OCI-LY1 (cell line): ENCODE measurements at regions not wholly inside any gene's neighbourhood (a gene's known extent, or its start where the extent isn't known, plus 50 kb on each side); places are given as distances from the start of the nearest gene placed in this dataset.

Experiments used
- H2AFZ ChIP-seq: fragments of 200-600 bp; sonication (generic), shearing (Covaris generic); 2 replicates; pipeline ENCODE4 v1.6.0; 2014; ENCODE audit warnings: antibody characterized with exemption, mild to moderate bottlenecking, low read length
- H3F3A ChIP-seq: fragments of 200-600 bp; sonication (generic), shearing (Covaris generic); 2 replicates; pipeline ENCODE4 v1.6.0; 2014; ENCODE audit warnings: mild to moderate bottlenecking, antibody characterized with exemption, low read length, moderate library complexity; ENCODE audit not compliant: insufficient read depth
- H3K27ac ChIP-seq: fragments of 200-600 bp; sonication (generic); 2 replicates; pipeline ENCODE4 v1.5.1; 2014; ENCODE audit warnings: low read length, mixed run types, mild to moderate bottlenecking, low read depth; ENCODE audit not compliant: poor library complexity, severe bottlenecking
- H3K27me3 ChIP-seq: fragments of 200-600 bp; sonication (generic); 2 replicates; pipeline ENCODE4 v1.6.0; 2014; ENCODE audit warnings: antibody characterized with exemption, mild to moderate bottlenecking, low read length, moderate library complexity; ENCODE audit not compliant: insufficient read depth
- H3K36me3 ChIP-seq: fragments of 200-600 bp; sonication (generic); 2 replicates; pipeline ENCODE4 v1.6.1; 2014; ENCODE audit warnings: mild to moderate bottlenecking, antibody characterized with exemption, low read length, moderate library complexity, mixed read lengths; ENCODE audit not compliant: insufficient read depth
- H3K4me1 ChIP-seq: fragments of 200-600 bp; sonication (generic); 2 replicates; pipeline ENCODE4 v1.5.1; 2014; ENCODE audit warnings: mild to moderate bottlenecking, low read length, moderate library complexity; ENCODE audit not compliant: insufficient read depth, severe bottlenecking
- H3K4me2 ChIP-seq: fragments of 200-600 bp; sonication (generic), shearing (Covaris generic); 2 replicates; pipeline ENCODE4 v1.6.1; 2014; ENCODE audit warnings: low read length
- H3K4me3 ChIP-seq: fragments of 200-600 bp; sonication (generic); 2 replicates; pipeline ENCODE4 v1.5.1; 2014; ENCODE audit warnings: low read length, low read depth, mild to moderate bottlenecking, mixed read lengths; ENCODE audit not compliant: poor library complexity, severe bottlenecking
- H3K79me2 ChIP-seq: fragments of 200-600 bp; shearing (Covaris generic); 2 replicates; pipeline ENCODE4 v1.6.1; 2016; ENCODE audit warnings: mixed run types, low read length, mixed read lengths; ENCODE audit not compliant: insufficient read depth
- H3K9ac ChIP-seq: fragments of 200-600 bp; sonication (generic), shearing (Covaris generic); 2 replicates; pipeline ENCODE4 v1.6.1; 2014; ENCODE audit warnings: mild to moderate bottlenecking, low read length, mixed read lengths
- H3K9me2 ChIP-seq: fragments of 200-600 bp; sonication (generic), shearing (Covaris generic); 2 replicates; pipeline ENCODE4 v1.6.1; 2014; ENCODE audit warnings: low read depth, mild to moderate bottlenecking, low read length, mixed read lengths
- H3K9me3 ChIP-seq: fragments of 200-600 bp; shearing (Covaris generic); 2 replicates; pipeline ENCODE4 v1.6.1; 2014; ENCODE audit warnings: low read length, mixed read lengths
- H4K20me1 ChIP-seq: fragments of 200-600 bp; sonication (generic), shearing (Covaris generic); 2 replicates; pipeline ENCODE4 v1.6.0; 2016; ENCODE audit warnings: mild to moderate bottlenecking, low read length; ENCODE audit not compliant: insufficient read depth
- EZH2 ChIP-seq: fragments of 200-600 bp; sonication (generic), shearing (Covaris generic); IDR thresholded peaks from 2 replicates; pipeline ENCODE4 v1.8.0; 2017; ENCODE audit warnings: borderline replicate concordance, mixed run types, mild to moderate bottlenecking, antibody characterized with exemption, low read length, moderate library complexity, mixed read lengths
- TF ChIP-seq, protein P1 (sequence below): fragments of 200-600 bp; sonication (generic), shearing (Covaris generic); IDR thresholded peaks from 2 replicates; pipeline ENCODE4 v1.5.1; 2017; ENCODE audit warnings: mild to moderate bottlenecking, antibody characterized with exemption, low read length, moderate library complexity, mixed read lengths

DNA sequence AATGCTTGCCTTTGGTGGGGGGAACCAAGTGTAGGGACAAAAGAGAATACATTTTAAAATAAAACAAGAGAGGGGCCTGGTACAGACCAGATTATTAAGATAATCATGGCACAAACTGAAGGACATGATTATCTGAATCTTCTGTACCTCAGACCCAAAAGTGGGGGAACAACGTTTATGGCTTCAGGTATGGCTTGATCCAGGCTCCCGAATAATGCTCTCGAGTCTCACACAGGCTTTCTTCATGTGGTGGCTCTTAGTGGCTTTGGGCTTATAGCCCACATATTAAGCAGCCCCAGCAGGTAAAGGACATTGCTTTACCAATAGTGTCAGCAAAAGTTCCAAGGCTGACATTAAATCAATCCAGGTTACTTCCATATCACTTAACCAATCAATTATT lies 106.8 kb upstream of the FOXK1 start:
- Histone ChIP-seq H3K27me3 (no peaks in the 10 kb centered on the region), H3K79me2 (no peaks in the 10 kb centered on the region), H3K9me3 (no peaks in the 10 kb centered on the region), H4K20me1 (no peaks in the 10 kb centered on the region), H3K4me1 (no peaks in the 10 kb centered on the region), H3K9ac (no peak overlapping the region), H3K4me3 (no peak overlapping the region), H2AFZ (no peak overlapping the region), H3F3A (no peaks in the 10 kb centered on the region), H3K36me3 (no peaks in the 10 kb centered on the region), H3K27ac (no peak overlapping the region), H3K9me2 (no peaks in the 10 kb centered on the region), H3K4me2 (no peak overlapping the region)
- no peak for TF ChIP-seq EZH2

DNA sequence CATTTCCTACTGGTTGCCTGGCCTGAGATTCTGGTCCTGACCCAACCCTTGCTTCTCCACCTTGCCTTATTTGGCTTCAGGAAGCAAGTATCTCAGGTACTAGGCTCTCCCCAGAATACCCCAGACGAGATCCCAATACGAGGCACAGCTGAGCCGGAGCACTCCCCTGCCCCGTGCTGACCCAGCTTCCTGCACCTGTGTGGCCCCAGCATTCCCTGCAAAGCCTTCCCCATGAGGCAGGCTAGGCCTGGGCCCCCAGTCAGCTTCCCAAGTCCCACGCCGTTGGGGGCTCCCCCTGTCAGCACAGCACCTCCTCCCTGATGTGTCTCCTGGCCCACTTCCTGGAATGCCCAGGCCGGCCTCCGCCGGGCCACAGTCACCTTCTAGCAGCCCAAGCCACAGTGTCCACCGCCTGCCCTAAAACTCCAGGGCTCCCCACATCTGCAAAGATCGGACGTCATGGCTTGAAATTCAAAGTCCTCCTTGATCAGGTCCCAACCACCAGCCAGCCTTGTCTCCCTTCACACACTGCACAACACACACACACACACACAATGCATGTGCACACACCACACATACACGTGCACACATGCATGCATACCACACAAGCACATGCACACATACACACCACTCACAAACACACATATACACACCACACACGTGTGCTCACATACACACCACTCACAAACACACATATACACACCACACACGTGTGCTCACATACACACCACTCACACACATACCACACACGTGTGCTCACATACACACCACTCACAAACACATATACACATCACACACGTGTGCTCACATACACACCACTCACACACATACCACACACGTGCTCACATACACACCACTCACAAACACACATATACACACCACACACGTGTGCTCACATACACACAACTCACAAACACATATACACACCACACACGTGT lies 78.9 kb upstream of the FOXK1 start:
- no peaks in the 10 kb centered on the region for H4K20me1 ChIP-seq
- no peaks in the 10 kb centered on the region for H3K9me2 ChIP-seq
- no peaks in the 10 kb centered on the region for H3K9me3 ChIP-seq
- H3K36me3 ChIP-seq: no peaks in the 10 kb centered on the region
- H3K4me2 ChIP-seq: no peak overlapping the region
- H3K4me3 ChIP-seq: no peak overlapping the region
- H3K9ac ChIP-seq: no peak overlapping the region
- H2AFZ ChIP-seq: no peak overlapping the region
- no peak overlapping the region for H3K27ac ChIP-seq
- TF ChIP-seq, protein P1, sequence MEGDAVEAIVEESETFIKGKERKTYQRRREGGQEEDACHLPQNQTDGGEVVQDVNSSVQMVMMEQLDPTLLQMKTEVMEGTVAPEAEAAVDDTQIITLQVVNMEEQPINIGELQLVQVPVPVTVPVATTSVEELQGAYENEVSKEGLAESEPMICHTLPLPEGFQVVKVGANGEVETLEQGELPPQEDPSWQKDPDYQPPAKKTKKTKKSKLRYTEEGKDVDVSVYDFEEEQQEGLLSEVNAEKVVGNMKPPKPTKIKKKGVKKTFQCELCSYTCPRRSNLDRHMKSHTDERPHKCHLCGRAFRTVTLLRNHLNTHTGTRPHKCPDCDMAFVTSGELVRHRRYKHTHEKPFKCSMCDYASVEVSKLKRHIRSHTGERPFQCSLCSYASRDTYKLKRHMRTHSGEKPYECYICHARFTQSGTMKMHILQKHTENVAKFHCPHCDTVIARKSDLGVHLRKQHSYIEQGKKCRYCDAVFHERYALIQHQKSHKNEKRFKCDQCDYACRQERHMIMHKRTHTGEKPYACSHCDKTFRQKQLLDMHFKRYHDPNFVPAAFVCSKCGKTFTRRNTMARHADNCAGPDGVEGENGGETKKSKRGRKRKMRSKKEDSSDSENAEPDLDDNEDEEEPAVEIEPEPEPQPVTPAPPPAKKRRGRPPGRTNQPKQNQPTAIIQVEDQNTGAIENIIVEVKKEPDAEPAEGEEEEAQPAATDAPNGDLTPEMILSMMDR: no peak
- TF ChIP-seq EZH2: no peak
- no peaks in the 10 kb centered on the region for H3K79me2 ChIP-seq
- H3F3A ChIP-seq: no peaks in the 10 kb centered on the region
- no peaks in the 10 kb centered on the region for H3K27me3 ChIP-seq
- no peaks in the 10 kb centered on the region for H3K4me1 ChIP-seq

DNA sequence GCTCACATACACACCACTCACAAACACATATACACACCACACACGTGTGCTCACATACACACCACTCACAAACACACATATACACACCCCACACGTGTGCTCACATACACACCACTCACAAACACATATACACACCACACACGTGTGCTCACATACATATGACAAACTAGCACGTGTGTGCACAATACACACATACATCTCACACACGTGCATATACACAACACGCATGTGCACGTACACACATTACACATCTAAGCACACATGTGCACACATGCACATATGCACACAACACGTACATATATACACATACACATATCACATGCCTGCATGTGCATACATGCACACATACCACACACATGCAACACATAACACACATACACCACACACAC lies 78.3 kb upstream of the FOXK1 start:
- Histone ChIP-seq H3F3A (no peaks in the 10 kb centered on the region), H3K79me2 (no peaks in the 10 kb centered on the region), H3K9me2 (no peaks in the 10 kb centered on the region), H3K36me3 (no peaks in the 10 kb centered on the region), H4K20me1 (no peaks in the 10 kb centered on the region), H3K4me1 (no peaks in the 10 kb centered on the region), H3K9ac (no peak overlapping the region), H3K4me3 (no peak overlapping the region), H3K27me3 (no peaks in the 10 kb centered on the region), H3K27ac (no peak overlapping the region), H3K4me2 (no peak overlapping the region), H2AFZ (no peak overlapping the region), H3K9me3 (no peaks in the 10 kb centered on the region)
- TF ChIP-seq, protein P1: no peak
- TF ChIP-seq EZH2: no peak

DNA sequence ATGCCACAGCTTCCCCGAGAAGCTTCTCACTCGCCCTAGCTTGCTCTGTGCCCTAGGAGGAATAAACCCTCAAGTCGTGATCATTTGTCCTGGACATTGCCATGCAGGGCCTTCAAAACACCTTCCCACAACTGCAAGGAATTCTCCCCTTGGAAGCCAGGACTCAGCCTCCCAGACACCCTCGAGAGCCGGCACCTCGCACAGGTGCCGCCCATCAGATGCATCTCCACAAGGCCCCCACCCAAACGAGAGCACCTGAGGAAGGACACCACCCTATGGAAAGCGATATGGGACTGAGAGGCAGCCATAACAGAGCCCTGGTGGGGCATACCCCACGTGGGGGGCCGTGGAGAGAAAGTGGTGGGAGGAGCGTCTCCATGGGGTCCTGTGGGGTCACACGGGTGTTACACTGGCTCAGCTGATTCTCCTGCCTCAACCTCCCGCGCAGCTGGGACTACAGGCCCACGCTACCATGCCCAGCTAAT lies 77.6 kb upstream of the FOXK1 start:
- Histone ChIP-seq H2AFZ (no peak overlapping the region), H3K79me2 (no peaks in the 10 kb centered on the region), H3K9ac (no peak overlapping the region), H4K20me1 (no peaks in the 10 kb centered on the region), H3K36me3 (no peaks in the 10 kb centered on the region), H3K4me3 (no peak overlapping the region), H3K4me2 (no peak overlapping the region), H3K27me3 (no peaks in the 10 kb centered on the region), H3F3A (no peaks in the 10 kb centered on the region), H3K9me2 (no peaks in the 10 kb centered on the region), H3K4me1 (no peaks in the 10 kb centered on the region), H3K9me3 (no peaks in the 10 kb centered on the region), H3K27ac (no peak overlapping the region)
- TF ChIP-seq EZH2: no peak
- TF ChIP-seq, protein P1: no peak
